HCT116 (cell line): ENCODE measurements at regions not wholly inside any gene's neighbourhood (a gene's known extent, or its start where the extent isn't known, plus 50 kb on each side); places are given as distances from the start of the nearest gene placed in this dataset.

Experiments used
- ATAC-seq: fragments of 200-7000 bp; cut with Tn5 transposase; 2 replicates; pipeline ENCODE4 v1.9.1; 2020; ENCODE audit warnings: mild to moderate bottlenecking, moderate library complexity
- BruUV-seq: library from RNA; stranded (reverse); fragments of 400-500 nt; replicated peaks from 2 replicates; lab custom pipeline; 2021; lab: Mats Ljungman, UMichigan
- CTCF ChIA-PET: fragments of 300-600 bp; sonication (Branson Sonifier 250); formaldehyde crosslinking; loops from one replicate; lab custom pipeline; 2021; ENCODE audit warnings: antibody characterized with exemption; lab: Charles Lee
- POLR2A ChIA-PET: fragments of 300-600, 350-600 bp; sonication (Branson Sonifier 250); formaldehyde crosslinking; loops from one replicate; lab custom pipeline; 2021; ENCODE audit warnings: antibody characterized with exemption; lab: Charles Lee
- RAD21 ChIA-PET, 2 experiments: fragments of 300-600 bp; sonication (Branson Sonifier 250); formaldehyde crosslinking; loops; one replicate each; lab custom pipeline; 2023; ENCODE audit warnings: low total read pairs in 2 of 2; ENCODE audit not compliant: uncharacterized antibody in 2 of 2, unreplicated experiment in 2 of 2, low non-redundant PET in 1 of 2; lab: Charles Lee
- DNase-seq: peaks from one replicate; pipeline ENCODE4 v3.0.0-alpha.2; 2010; ENCODE audit warnings: low read depth, low spot score
- H2AFZ ChIP-seq: fragments of 200-600 bp; shearing (Covaris generic), sonication (generic); 2 replicates; pipeline ENCODE4 v1.6.1; 2017; ENCODE audit warnings: low read depth, mixed run types, mixed read lengths, antibody characterized with exemption, low read length; ENCODE audit not compliant: poor library complexity, severe bottlenecking
- H3K27ac ChIP-seq: 2 replicates; pipeline ENCODE4 v1.5.1; 2012; ENCODE audit warnings: low read depth, low read length
- H3K27me3 ChIP-seq: fragments of 200-600 bp; sonication (generic); 2 replicates; pipeline ENCODE4 v1.6.1; 2016; ENCODE audit warnings: mixed run types, low read length, mixed read lengths; ENCODE audit not compliant: insufficient read depth
- H3K36me3 ChIP-seq, 2 experiments: fragments of 200-500 bp in 1 of 2; fragments of 200-600 bp in 1 of 2; sonication (Bioruptor generic) in 1 of 2; sonication (generic) in 1 of 2; 2 replicates each; pipeline versions ENCODE4 v1.5.1 to v1.6.1; 2014 to 2016; ENCODE audit warnings: low read length in 2 of 2, inconsistent platforms in 1 of 2, mixed read lengths in 1 of 2, mixed run types in 1 of 2; ENCODE audit not compliant: insufficient read depth in 2 of 2, control insufficient read depth in 1 of 2
- H3K4me1 ChIP-seq, 2 experiments: fragments of 200-600 bp in 1 of 2; sonication (generic) in 1 of 2; 2 replicates each; pipeline versions ENCODE4 v1.5.1 to v1.6.1; 2012 to 2017; ENCODE audit warnings: low read length in 2 of 2, inconsistent platforms in 1 of 2, mild to moderate bottlenecking in 1 of 2, mixed read lengths in 1 of 2, mixed run types in 1 of 2, moderate library complexity in 1 of 2; ENCODE audit not compliant: insufficient read depth in 2 of 2, control insufficient read depth in 1 of 2
- H3K4me2 ChIP-seq: fragments of 200-600 bp; sonication (generic); 2 replicates; pipeline ENCODE4 v1.6.1; 2017; ENCODE audit warnings: mixed run types, low read length, mixed read lengths
- H3K4me3 ChIP-seq, 2 experiments: fragments of 200-600 bp in 1 of 2; sonication (generic) in 1 of 2; replicated peaks in 1 of 2; 2 replicates each; pipeline ENCODE4 v1.5.1; 2011 to 2016; ENCODE audit warnings: low read length in 2 of 2, control low read depth in 1 of 2, low read depth in 1 of 2, mild to moderate bottlenecking in 1 of 2, mixed read lengths in 1 of 2, mixed run types in 1 of 2
- H3K79me2 ChIP-seq: fragments of 200-600 bp; sonication (generic); 2 replicates; pipeline ENCODE4 v1.6.1; 2017; ENCODE audit warnings: mild to moderate bottlenecking, mixed run types, low read length, moderate library complexity, mixed read lengths; ENCODE audit not compliant: insufficient read depth
- H3K9ac ChIP-seq: fragments of 200-600 bp; sonication (generic); 2 replicates; pipeline ENCODE4 v1.6.1; 2016; ENCODE audit warnings: low read length, mixed read lengths
- H3K9me2 ChIP-seq: fragments of 200-600 bp; sonication (generic), shearing (Covaris generic); 2 replicates; pipeline ENCODE4 v1.6.1; 2017; ENCODE audit warnings: mixed run types, mild to moderate bottlenecking, moderate library complexity; ENCODE audit not compliant: insufficient read depth
- H3K9me3 ChIP-seq, 2 experiments: fragments of 200-500 bp in 1 of 2; fragments of 200-600 bp in 1 of 2; sonication (Bioruptor generic) in 1 of 2; sonication (generic) in 1 of 2; 2 replicates each; pipeline ENCODE4 v1.6.1; 2014 to 2017; ENCODE audit warnings: low read length in 2 of 2, mixed read lengths in 2 of 2, inconsistent platforms in 1 of 2, low read depth in 1 of 2, mild to moderate bottlenecking in 1 of 2, mixed run types in 1 of 2, moderate library complexity in 1 of 2; ENCODE audit not compliant: control insufficient read depth in 1 of 2, insufficient read depth in 1 of 2
- H4K20me1 ChIP-seq: fragments of 200-600 bp; sonication (generic), shearing (Covaris generic); 2 replicates; pipeline ENCODE4 v1.6.1; 2017; ENCODE audit warnings: mixed run types, mild to moderate bottlenecking, moderate library complexity; ENCODE audit not compliant: insufficient read depth
- ATF3 ChIP-seq: IDR thresholded peaks from 2 replicates; pipeline ENCODE4 v1.6.1; 2012
- CBX3 ChIP-seq: IDR thresholded peaks from 2 replicates; pipeline ENCODE4 v1.6.1; 2012; ENCODE audit warnings: low read depth
- EZH2 ChIP-seq: fragments of 200-600 bp; sonication (generic); IDR thresholded peaks from 2 replicates; pipeline ENCODE4 v1.6.1; 2017; ENCODE audit warnings: antibody characterized with exemption, mixed run types
- EZH2phosphoT487 ChIP-seq: fragments of 200-600 bp; IDR thresholded peaks from 2 replicates; pipeline ENCODE4 v1.6.1; 2018; ENCODE audit warnings: antibody characterized with exemption, borderline replicate concordance
- RAD21 ChIP-seq: IDR thresholded peaks from 2 replicates; pipeline ENCODE4 v1.6.1; 2012; ENCODE audit warnings: low read depth, mild to moderate bottlenecking
- REST ChIP-seq: IDR thresholded peaks from 2 replicates; pipeline ENCODE4 v1.6.1; 2012; ENCODE audit warnings: low read depth
- TCF7L2 ChIP-seq: IDR thresholded peaks from 2 replicates; pipeline ENCODE4 v1.7.0; 2011; ENCODE audit warnings: borderline replicate concordance, inconsistent platforms; ENCODE audit not compliant: insufficient read depth, insufficient read length; ENCODE audit errors: extremely low read depth
- intact Hi-C: fragments of 100-400 bp; cut with micrococcal nuclease; formaldehyde crosslinking; loops from 2 replicates; pipeline ENCODE4 v1.10.0; 2022

- H3K36me3 ChIP-seq = no peaks in the 10 kb centered on the region
- H3K4me3 ChIP-seq = no peak overlapping the region
- H3K9me3 ChIP-seq = no peaks in the 10 kb centered on the region
- ChIA-PET CTCF (no interaction called here), POLR2A (no interaction called here), RAD21 (no interaction called here)
- H3K9ac ChIP-seq = no peak overlapping the region
- no TSS peak for BruUV-seq
- H3K4me1 ChIP-seq = no peaks in the 10 kb centered on the region
- ATAC-seq = no peak
- H4K20me1 ChIP-seq = no peaks in the 10 kb centered on the region
- no peak for DNase-seq
- intact Hi-C loops = no loop called here
- no peak overlapping the region for H3K4me2 ChIP-seq
- TF ChIP-seq EZH2phosphoT487 (no peak), CBX3 (no peak), ATF3 (no peak), EZH2 (no peak), TCF7L2 (no peak), RAD21 (no peak), REST (no peak)
- TF ChIP-seq, all 23 proteins: peak for 0
- Histone ChIP-seq H3K27ac (no peak overlapping the region), H3K27me3 (no peaks in the 10 kb centered on the region), H3K79me2 (no peaks in the 10 kb centered on the region), H2AFZ (no peak overlapping the region), H3K9me2 (no peaks in the 10 kb centered on the region)
Measured at GRCh38 chr7:81638198-81638597, 131.6 kb downstream of the HGF start.
